ENCODE measurements at regions not wholly inside any gene's neighbourhood (a gene's known extent, or its start where the extent isn't known, plus 50 kb on each side); places are given as distances from the start of the nearest gene placed in this dataset.

- TF ChIP-seq CTCF (IDR thresholded peaks at IDR 0.05) (no peak), POLR2A (IDR thresholded peaks at IDR 0.05) (no peak), POLR2AphosphoS5 (IDR thresholded peaks at IDR 0.05) (no peak), EP300 (IDR thresholded peaks at IDR 0.05; ENCODE audit: low read depth) (no peak)
Measured at GRCh38 chr1:22221233-22221780, 78.4 kb upstream of the WNT4 start.
